ENCODE measurements at regions not wholly inside any gene's neighbourhood (a gene's known extent, or its start where the extent isn't known, plus 50 kb on each side); places are given as distances from the start of the nearest gene placed in this dataset.

DNA sequence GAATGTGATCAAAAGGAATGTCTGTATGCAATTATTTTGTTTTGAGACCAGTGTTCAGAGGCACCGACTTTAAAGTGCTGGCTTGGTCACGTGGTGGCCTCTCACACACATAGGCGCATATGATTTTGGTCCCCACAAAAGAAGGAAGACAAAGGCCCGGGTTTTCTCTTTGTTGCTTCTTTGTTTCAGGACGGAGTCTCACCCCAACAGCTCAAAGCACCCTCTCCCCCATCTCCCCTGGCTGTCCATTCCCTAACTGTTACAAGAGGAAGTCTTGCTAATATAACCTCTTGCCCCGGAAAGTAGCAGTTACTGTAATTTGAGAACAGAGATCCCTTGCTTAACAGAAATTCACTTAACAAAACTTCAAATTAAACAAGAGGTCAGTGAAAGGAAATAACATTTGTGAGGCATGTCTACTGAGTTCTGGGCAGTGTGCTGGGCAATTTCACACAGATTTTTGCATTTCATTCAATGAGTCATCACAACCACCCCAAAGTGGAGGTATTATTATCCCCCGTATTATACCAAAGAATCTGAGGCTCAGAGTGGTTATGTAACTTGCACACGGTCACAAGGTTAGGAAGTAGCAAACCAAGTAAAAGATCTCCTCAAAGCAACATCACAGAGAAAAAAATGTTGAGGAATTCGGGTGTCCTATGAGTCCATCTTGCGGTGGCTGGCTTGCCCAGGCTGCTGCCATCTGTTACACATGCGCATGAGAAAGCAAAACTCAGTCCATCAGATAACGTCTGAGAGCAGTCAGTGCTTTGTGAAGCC lies 75.8 kb downstream of the SDC1 start:
- TF ChIP-seq PHF8 (IDR thresholded peaks at IDR 0.05; ENCODE audit: borderline replicate concordance, low read length) (no peak; the same call in 1 of the 2 replicates), MAZ (CRISPR knock-in tag; conservative IDR thresholded peaks at IDR 0.05 in 1 of 2, IDR thresholded peaks at IDR 0.05 in 1 of 2) (no peak)
- TF ChIP-seq, protein P1, sequence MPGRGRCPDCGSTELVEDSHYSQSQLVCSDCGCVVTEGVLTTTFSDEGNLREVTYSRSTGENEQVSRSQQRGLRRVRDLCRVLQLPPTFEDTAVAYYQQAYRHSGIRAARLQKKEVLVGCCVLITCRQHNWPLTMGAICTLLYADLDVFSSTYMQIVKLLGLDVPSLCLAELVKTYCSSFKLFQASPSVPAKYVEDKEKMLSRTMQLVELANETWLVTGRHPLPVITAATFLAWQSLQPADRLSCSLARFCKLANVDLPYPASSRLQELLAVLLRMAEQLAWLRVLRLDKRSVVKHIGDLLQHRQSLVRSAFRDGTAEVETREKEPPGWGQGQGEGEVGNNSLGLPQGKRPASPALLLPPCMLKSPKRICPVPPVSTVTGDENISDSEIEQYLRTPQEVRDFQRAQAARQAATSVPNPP (IDR thresholded peaks at IDR 0.05; ENCODE audit: borderline replicate concordance, insufficient read depth, insufficient read length): no peak
- TF ChIP-seq, protein P2, sequence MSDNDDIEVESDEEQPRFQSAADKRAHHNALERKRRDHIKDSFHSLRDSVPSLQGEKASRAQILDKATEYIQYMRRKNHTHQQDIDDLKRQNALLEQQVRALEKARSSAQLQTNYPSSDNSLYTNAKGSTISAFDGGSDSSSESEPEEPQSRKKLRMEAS (CRISPR knock-in tag; IDR thresholded peaks at IDR 0.05): peak; percentile 25; the same call in 1 of the 2 replicates

Measured in K562 (cell line).